ENCODE measurements at regions not wholly inside any gene's neighbourhood (a gene's known extent, or its start where the extent isn't known, plus 50 kb on each side); places are given as distances from the start of the nearest gene placed in this dataset.
A peak's percentile ranks its signal among the peaks of the same experiment; 100 is the strongest.
"Not testable (repeated sequence)": the region's sequence is repeated elsewhere in the genome, so short reads cannot be mapped to it uniquely, and the experiment has no call there.

DNA sequence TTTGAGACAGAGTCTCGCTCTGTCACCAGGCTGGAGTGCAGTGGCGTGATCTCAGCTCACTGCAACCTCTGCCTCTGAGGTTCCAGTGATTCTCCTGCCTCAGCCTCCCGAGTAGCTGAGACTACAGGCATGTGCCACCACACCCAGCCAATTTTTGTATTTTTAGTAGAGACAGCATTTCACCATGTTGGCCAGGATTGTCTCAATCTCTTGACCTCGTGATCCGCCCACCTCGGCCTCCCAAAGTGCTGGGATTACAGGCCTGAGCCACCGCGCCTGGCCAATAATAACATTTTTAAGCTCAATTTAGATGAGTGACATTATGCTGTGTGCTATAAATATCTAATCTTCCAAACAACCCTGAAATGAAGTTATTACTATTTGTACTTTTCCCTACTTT is 338.8 kb upstream of the VRK2 start:
- not testable (repeated sequence) for H3K79me1 ChIP-seq (ENCODE audit: low read length); H3K9ac ChIP-seq (ENCODE audit: low read length); H3K4me3 ChIP-seq (ENCODE audit: low read depth, low read length); H3K4me1 ChIP-seq (ENCODE audit: control insufficient read depth in 1 of 2, insufficient read depth in 2 of 2, low read length in 2 of 2); H2BK12ac ChIP-seq (ENCODE audit: low read length); DNase-seq; H3K36me3 ChIP-seq (ENCODE audit: control insufficient read depth in 1 of 2, insufficient read depth in 2 of 2, low read length in 2 of 2); H4K8ac ChIP-seq (ENCODE audit: low read depth, low read length); H2BK120ac ChIP-seq (ENCODE audit: insufficient read depth, low read length, poor library complexity); H3K18ac ChIP-seq (ENCODE audit: low read length); H2AK5ac ChIP-seq (ENCODE audit: low read length); H4K12ac ChIP-seq (ENCODE audit: low read depth, low read length); H2BK5ac ChIP-seq (ENCODE audit: low read depth, low read length, poor library complexity); H3K23ac ChIP-seq (ENCODE audit: low read length); H2AFZ ChIP-seq (ENCODE audit: insufficient read depth, low read length, poor library complexity); H4K91ac ChIP-seq (ENCODE audit: low read depth, low read length); H3K14ac ChIP-seq (ENCODE audit: low read length); H3K4me2 ChIP-seq (ENCODE audit: low read length); H3K27me3 ChIP-seq (ENCODE audit: insufficient read depth, low read length); H3K79me2 ChIP-seq (ENCODE audit: control insufficient read depth, insufficient read depth, low read length, poor library complexity); H3K4ac ChIP-seq (ENCODE audit: low read depth, low read length); H3K9me3 ChIP-seq (ENCODE audit: insufficient read depth, low read depth, low read length); H3K27ac ChIP-seq (ENCODE audit: low read depth, low read length)
- no CpG with 5 or more reads among the region's 8 CpGs for WGBS (ENCODE audit: extremely low coverage, insufficient coverage, insufficient read length)

DNA sequence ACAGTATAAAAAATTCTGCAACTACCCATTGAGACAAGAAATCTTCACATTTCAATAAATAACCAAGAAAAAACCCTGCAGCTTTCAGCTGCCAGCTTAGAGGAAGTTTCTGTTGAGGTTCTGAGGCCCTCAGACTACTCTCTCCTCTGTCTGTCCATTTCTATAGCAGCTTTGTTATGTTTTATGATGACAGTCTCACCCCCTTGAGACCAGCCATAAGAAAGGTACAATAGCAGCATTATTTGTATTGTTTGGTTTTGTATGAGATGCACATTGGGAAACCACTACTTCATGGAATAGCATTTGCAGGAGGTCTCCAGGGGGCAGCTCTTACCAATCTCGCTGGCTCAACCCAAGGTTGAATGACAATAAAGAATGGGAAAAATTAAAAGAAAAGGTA is 334.6 kb upstream of the VRK2 start:
- H4K12ac ChIP-seq (ENCODE audit: low read depth, low read length), result no peak overlapping the region
- no peak overlapping the region for H2BK120ac ChIP-seq (ENCODE audit: insufficient read depth, low read length, poor library complexity)
- H3K23ac ChIP-seq (ENCODE audit: low read length), result no peak overlapping the region
- whole genome bisulfite sequencing (ENCODE audit: extremely low coverage, insufficient coverage, insufficient read length), result no CpG with 5 or more reads among the region's 1 CpG
- DNase-seq, result no peak
- no peak overlapping the region for H2BK12ac ChIP-seq (ENCODE audit: low read length)
- no peak overlapping the region for H3K4ac ChIP-seq (ENCODE audit: low read depth, low read length)
- H3K27ac ChIP-seq (ENCODE audit: low read depth, low read length), result no peak overlapping the region
- H4K91ac ChIP-seq (ENCODE audit: low read depth, low read length), result no peak overlapping the region
- H2AFZ ChIP-seq (ENCODE audit: insufficient read depth, low read length, poor library complexity), result no peak overlapping the region
- no peaks in the 10 kb centered on the region for H3K79me2 ChIP-seq (ENCODE audit: control insufficient read depth, insufficient read depth, low read length, poor library complexity)
- H3K79me1 ChIP-seq (ENCODE audit: low read length), result no peaks in the 10 kb centered on the region
- H2BK5ac ChIP-seq (ENCODE audit: low read depth, low read length, poor library complexity), result no peak overlapping the region
- no peaks in the 10 kb centered on the region for H3K4me1 ChIP-seq (ENCODE audit: control insufficient read depth in 1 of 2, insufficient read depth in 2 of 2, low read length in 2 of 2)
- no peaks in the 10 kb centered on the region for H3K9me3 ChIP-seq (ENCODE audit: insufficient read depth, low read depth, low read length)
- no peak overlapping the region for H3K9ac ChIP-seq (ENCODE audit: low read length)
- H2AK5ac ChIP-seq (ENCODE audit: low read length), result no peak overlapping the region
- no peak overlapping the region for H3K4me2 ChIP-seq (ENCODE audit: low read length)
- no peak overlapping the region for H3K4me3 ChIP-seq (ENCODE audit: low read depth, low read length)
- no peaks in the 10 kb centered on the region for H3K36me3 ChIP-seq (ENCODE audit: control insufficient read depth in 1 of 2, insufficient read depth in 2 of 2, low read length in 2 of 2)
- no peak overlapping the region for H3K14ac ChIP-seq (ENCODE audit: low read length)
- no peak overlapping the region for H3K18ac ChIP-seq (ENCODE audit: low read length)
- H4K8ac ChIP-seq (ENCODE audit: low read depth, low read length), result no peak overlapping the region
- H3K27me3 ChIP-seq (ENCODE audit: insufficient read depth, low read length), result no peaks in the 10 kb centered on the region

DNA sequence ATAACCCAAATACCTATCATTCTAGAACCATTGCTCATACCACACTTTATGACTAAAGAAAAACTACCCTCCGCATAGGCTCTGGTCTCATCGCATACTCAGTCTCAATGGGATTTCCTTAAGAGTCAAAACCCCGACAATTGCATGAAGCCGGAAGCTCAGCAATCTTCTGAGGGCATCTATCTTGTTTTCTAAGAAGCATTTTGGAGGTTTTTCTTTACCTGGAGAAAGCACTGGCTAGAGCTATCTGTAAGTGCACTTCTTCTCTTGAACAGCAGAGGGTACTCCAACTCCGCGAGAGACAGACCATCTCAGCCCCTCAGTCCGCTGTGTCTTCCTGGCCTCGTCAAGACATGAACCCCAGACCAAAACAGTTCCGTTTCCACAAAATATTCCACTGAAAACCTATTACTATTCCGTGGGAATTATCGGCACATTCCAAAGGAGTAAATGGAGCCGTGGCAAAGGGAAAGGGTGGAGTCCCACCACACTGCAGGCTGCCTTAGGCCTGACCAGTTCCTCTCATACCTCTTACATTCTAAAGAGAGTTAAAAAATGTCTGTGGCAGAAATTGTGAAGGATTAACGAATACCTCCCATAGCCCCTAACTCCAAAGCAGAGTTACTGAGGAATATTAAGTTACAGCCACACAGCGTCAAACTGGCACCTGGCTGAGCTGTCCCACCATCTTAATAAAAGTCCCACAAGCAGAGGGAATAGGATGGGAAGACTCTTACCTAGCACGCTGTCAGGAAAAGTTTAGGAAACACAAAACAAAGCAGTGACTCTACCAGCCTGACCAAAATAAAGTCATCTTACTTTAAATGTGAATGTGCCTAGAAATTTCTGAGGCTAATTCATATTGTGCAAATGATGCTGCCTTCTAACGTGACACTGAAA is 325.6 kb upstream of the VRK2 start:
- Histone ChIP-seq H3K23ac (ENCODE audit: low read length) (no peak overlapping the region), H4K8ac (ENCODE audit: low read depth, low read length) (peak overlapping the region; percentile 77), H2AFZ (ENCODE audit: insufficient read depth, low read length, poor library complexity) (peak overlapping the region; percentile 61), H3K18ac (ENCODE audit: low read length) (no peak overlapping the region), H3K79me1 (ENCODE audit: low read length) (no peaks in the 10 kb centered on the region), H3K4ac (ENCODE audit: low read depth, low read length) (no peak overlapping the region), H3K4me2 (ENCODE audit: low read length) (peak overlapping the region; percentile 55), H3K4me3 (ENCODE audit: low read depth, low read length) (no peak overlapping the region), H2AK5ac (ENCODE audit: low read length) (no peak overlapping the region), H3K4me1 (ENCODE audit: control insufficient read depth in 1 of 2, insufficient read depth in 2 of 2, low read length in 2 of 2) (peaks cover 0 to 3% of the 10 kb centered on the region in 2 experiments), H3K27ac (ENCODE audit: low read depth, low read length) (peak overlapping the region; percentile 27), H3K9me3 (ENCODE audit: insufficient read depth, low read depth, low read length) (no peaks in the 10 kb centered on the region), H3K9ac (ENCODE audit: low read length) (no peak overlapping the region), H3K79me2 (ENCODE audit: control insufficient read depth, insufficient read depth, low read length, poor library complexity) (no peaks in the 10 kb centered on the region), H2BK12ac (ENCODE audit: low read length) (no peak overlapping the region), H2BK120ac (ENCODE audit: insufficient read depth, low read length, poor library complexity) (no peak overlapping the region), H3K36me3 (ENCODE audit: control insufficient read depth in 1 of 2, insufficient read depth in 2 of 2, low read length in 2 of 2) (no peaks in the 10 kb centered on the region), H4K12ac (ENCODE audit: low read depth, low read length) (no peak overlapping the region), H4K91ac (ENCODE audit: low read depth, low read length) (peak overlapping the region; percentile 8), H3K27me3 (ENCODE audit: insufficient read depth, low read length) (no peaks in the 10 kb centered on the region), H3K14ac (ENCODE audit: low read length) (no peak overlapping the region), H2BK5ac (ENCODE audit: low read depth, low read length, poor library complexity) (no peak overlapping the region)
- WGBS (ENCODE audit: extremely low coverage, insufficient coverage, insufficient read length), result no CpG with 5 or more reads among the region's 16 CpGs
- peak; percentile 24 to 61 for DNase-seq

- Histone ChIP-seq H3K79me2 (ENCODE audit: control insufficient read depth, insufficient read depth, low read length, poor library complexity) (no peaks in the 10 kb centered on the region), H3K36me3 (ENCODE audit: control insufficient read depth in 1 of 2, insufficient read depth in 2 of 2, low read length in 2 of 2) (no peaks in the 10 kb centered on the region), H2AFZ (ENCODE audit: insufficient read depth, low read length, poor library complexity) (no peak overlapping the region), H3K79me1 (ENCODE audit: low read length) (no peaks in the 10 kb centered on the region), H2BK5ac (ENCODE audit: low read depth, low read length, poor library complexity) (no peak overlapping the region), H3K27ac (ENCODE audit: low read depth, low read length) (no peak overlapping the region), H3K14ac (ENCODE audit: low read length) (no peak overlapping the region), H3K9me3 (ENCODE audit: insufficient read depth, low read depth, low read length) (no peaks in the 10 kb centered on the region), H2BK120ac (ENCODE audit: insufficient read depth, low read length, poor library complexity) (no peak overlapping the region), H3K4me1 (ENCODE audit: control insufficient read depth in 1 of 2, insufficient read depth in 2 of 2, low read length in 2 of 2) (peaks cover 0 to 3% of the 10 kb centered on the region in 2 experiments), H4K12ac (ENCODE audit: low read depth, low read length) (no peak overlapping the region), H3K4me3 (ENCODE audit: low read depth, low read length) (no peak overlapping the region), H2AK5ac (ENCODE audit: low read length) (no peak overlapping the region), H3K23ac (ENCODE audit: low read length) (no peak overlapping the region), H3K9ac (ENCODE audit: low read length) (no peak overlapping the region), H3K4ac (ENCODE audit: low read depth, low read length) (no peak overlapping the region), H3K18ac (ENCODE audit: low read length) (no peak overlapping the region), H4K8ac (ENCODE audit: low read depth, low read length) (no peak overlapping the region), H4K91ac (ENCODE audit: low read depth, low read length) (no peak overlapping the region), H2BK12ac (ENCODE audit: low read length) (no peak overlapping the region), H3K4me2 (ENCODE audit: low read length) (no peak overlapping the region), H3K27me3 (ENCODE audit: insufficient read depth, low read length) (no peaks in the 10 kb centered on the region)
- no CpG with 5 or more reads among the region's 5 CpGs for whole genome bisulfite sequencing (ENCODE audit: extremely low coverage, insufficient coverage, insufficient read length)
- no peak for DNase-seq
These were observed 321.2 kb upstream of the VRK2 start for GRCh38 chr2:57725337-57725947.
